Stimulated activated naive B cell treated with anti-CD40 and anti-IgM and Interleukin-4, amounts not matched to agents 10 μg/mL and 1 μg/mL and 100 μg/mL, for 72 hours (primary cell): ENCODE measurements at regions not wholly inside any gene's neighbourhood (a gene's known extent, or its start where the extent isn't known, plus 50 kb on each side); places are given as distances from the start of the nearest gene placed in this dataset.

Source experiments
- ATAC-seq, 2 donors: fragments of 150-1000 bp; cut with Tn5 transposase; replicated peaks; 2 replicates each; pipeline ENCODE4 v1.10.0; 2021; ENCODE audit warnings: moderate library complexity in 1 of 2
- DNase-seq: peaks from one replicate; pipeline ENCODE4 v3.0.0; 2021
- H3K27ac Mint-ChIP-seq: one replicate; pipeline ENCODE4 v1.8.0; 2022; ENCODE audit warnings: mild to moderate bottlenecking, mixed read lengths
- H3K27me3 Mint-ChIP-seq, 2 donors: one replicate each; pipeline ENCODE4 v1.8.0; 2022; ENCODE audit warnings: mixed read lengths in 2 of 2
- H3K36me3 Mint-ChIP-seq, 2 donors: one replicate each; pipeline ENCODE4 v1.8.0; 2022; ENCODE audit warnings: mixed read lengths in 2 of 2, mild to moderate bottlenecking in 1 of 2
- H3K4me1 Mint-ChIP-seq, 2 donors: one replicate each; pipeline ENCODE4 v1.8.0; 2022; ENCODE audit warnings: mixed read lengths in 2 of 2, mild to moderate bottlenecking in 1 of 2
- H3K4me3 Mint-ChIP-seq, 2 donors: one replicate each; pipeline ENCODE4 v1.8.0; 2022; ENCODE audit warnings: mild to moderate bottlenecking in 2 of 2, mixed read lengths in 2 of 2, moderate library complexity in 1 of 2
- H3K9me3 Mint-ChIP-seq, 2 donors: one replicate each; pipeline ENCODE4 v1.8.0; 2022; ENCODE audit warnings: mixed read lengths in 2 of 2, mild to moderate bottlenecking in 1 of 2

- H3K27ac Mint-ChIP-seq, result no peak overlapping the region
- H3K9me3 Mint-ChIP-seq, result peaks cover 19 to 25% of the 10 kb centered on the region in 2 donors
- H3K4me3 Mint-ChIP-seq, result no peak overlapping the region
- no peaks in the 10 kb centered on the region for H3K36me3 Mint-ChIP-seq
- no peak for ATAC-seq
- no peaks in the 10 kb centered on the region for H3K4me1 Mint-ChIP-seq
- H3K27me3 Mint-ChIP-seq, result no peaks in the 10 kb centered on the region
- no peak for DNase-seq
Measured at GRCh38 chr10:36283827-36284226, 641.7 kb upstream of the FZD8 start.

- Mint-ChIP-seq H3K27ac (no peak overlapping the region), H3K4me1 (no peaks in the 10 kb centered on the region), H3K36me3 (no peaks in the 10 kb centered on the region), H3K27me3 (no peaks in the 10 kb centered on the region), H3K4me3 (no peak overlapping the region), H3K9me3 (peaks cover 13 to 18% of the 10 kb centered on the region in 2 donors)
- ATAC-seq (no peak), DNase-seq (no peak)
Measured at GRCh38 chr10:36281831-36282331, 639.8 kb upstream of the FZD8 start.

DNA sequence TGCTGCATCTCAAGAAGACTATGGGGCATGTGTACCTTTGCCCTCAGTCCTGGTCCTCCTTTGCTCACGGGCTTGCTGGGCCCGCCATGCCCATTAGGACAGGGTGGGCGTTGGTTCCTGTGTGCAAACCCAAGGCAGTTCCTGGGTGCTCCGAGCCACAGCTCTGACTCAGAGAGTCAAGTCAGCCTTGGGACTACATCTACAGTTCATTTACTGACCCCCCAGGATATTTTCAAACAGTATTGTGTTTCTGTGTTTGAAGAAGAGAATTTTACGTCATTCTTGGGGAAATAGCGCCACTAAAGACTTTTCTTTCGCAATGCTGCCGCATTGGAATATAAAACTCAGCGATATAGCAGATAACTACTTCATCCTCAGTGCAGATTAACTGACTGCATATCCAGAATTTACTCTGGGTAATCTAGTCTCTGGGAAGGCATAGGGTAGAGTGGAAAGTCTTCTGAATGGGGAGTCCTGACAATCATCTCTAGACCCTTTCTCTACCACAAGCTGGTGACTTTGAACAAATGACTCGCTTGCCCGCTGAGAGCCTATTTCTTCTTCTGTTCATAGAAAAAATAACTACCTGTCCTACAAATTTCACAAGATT, 638.9 kb upstream of the FZD8 start:
- Mint-ChIP-seq H3K27ac (no peak overlapping the region), H3K9me3 (peaks cover 8 to 15% of the 10 kb centered on the region in 2 donors), H3K36me3 (no peaks in the 10 kb centered on the region), H3K4me1 (no peaks in the 10 kb centered on the region), H3K27me3 (no peaks in the 10 kb centered on the region), H3K4me3 (no peak overlapping the region)
- ATAC-seq, result no peak
- no peak for DNase-seq

DNA sequence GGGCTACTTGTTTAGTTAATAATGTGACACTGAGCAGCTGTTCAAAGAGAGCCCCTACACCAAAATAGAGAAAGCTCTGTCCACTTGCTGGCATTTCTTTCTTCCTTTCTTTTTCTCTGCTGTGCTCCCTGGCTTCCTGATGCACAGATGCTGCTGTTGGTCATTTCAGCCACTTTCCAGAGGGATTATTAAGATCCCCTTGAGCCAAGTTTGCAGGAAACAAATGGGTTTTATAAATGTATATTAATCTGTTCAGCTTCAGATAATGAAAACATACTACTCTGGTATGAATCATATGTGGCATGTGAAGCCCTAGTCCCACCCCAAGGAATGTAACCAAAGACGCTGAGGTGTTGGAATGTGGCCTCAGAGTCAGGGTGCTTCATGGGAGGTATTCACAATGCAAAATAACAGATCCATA, 638.2 kb upstream of the FZD8 start:
- DNase-seq (no peak), ATAC-seq (no peak)
- Mint-ChIP-seq H3K27me3 (no peaks in the 10 kb centered on the region), H3K4me3 (no peak overlapping the region), H3K36me3 (no peaks in the 10 kb centered on the region), H3K9me3 (peaks cover 7 to 12% of the 10 kb centered on the region in 2 donors), H3K4me1 (no peaks in the 10 kb centered on the region), H3K27ac (no peak overlapping the region)

- H3K9me3 Mint-ChIP-seq, result peaks cover 7 to 12% of the 10 kb centered on the region in 2 donors
- no peak for ATAC-seq
Measured at GRCh38 chr10:36278176-36278575, 636.1 kb upstream of the FZD8 start.

DNA sequence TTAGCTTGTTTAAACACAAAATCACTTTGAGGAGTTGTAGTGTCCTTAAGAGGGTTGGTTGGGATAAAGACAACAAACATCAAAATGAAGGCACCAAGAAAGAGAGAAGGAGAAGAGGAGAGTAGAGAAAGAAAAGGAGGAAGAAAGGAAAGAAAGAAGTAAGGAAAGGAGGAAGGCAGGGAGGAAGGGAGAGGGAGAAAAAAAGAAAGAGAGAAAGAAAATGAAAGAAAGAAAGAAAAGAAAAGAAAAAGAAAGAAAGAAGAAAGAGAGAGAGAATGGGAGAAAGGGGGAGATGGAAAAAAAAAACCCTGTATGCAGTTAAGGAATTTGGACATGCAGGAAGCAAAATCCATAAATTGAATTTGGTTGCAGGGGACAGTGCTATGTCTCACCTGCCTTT, 635.4 kb upstream of the FZD8 start:
- H3K4me1 Mint-ChIP-seq, result no peaks in the 10 kb centered on the region
- no peaks in the 10 kb centered on the region for H3K36me3 Mint-ChIP-seq
- DNase-seq, result no peak
- no peak overlapping the region for H3K27ac Mint-ChIP-seq
- no peak overlapping the region for H3K4me3 Mint-ChIP-seq
- peaks cover 7 to 11% of the 10 kb centered on the region in 2 donors for H3K9me3 Mint-ChIP-seq
- H3K27me3 Mint-ChIP-seq, result no peaks in the 10 kb centered on the region
- ATAC-seq, result no peak

More at GRCh38 chr10:36278176-36278575, 636.1 kb upstream of the FZD8 start:
- Mint-ChIP-seq H3K4me3 (no peak overlapping the region), H3K36me3 (no peaks in the 10 kb centered on the region), H3K27ac (no peak overlapping the region), H3K4me1 (no peaks in the 10 kb centered on the region), H3K27me3 (no peaks in the 10 kb centered on the region)
- no peak for DNase-seq

DNA sequence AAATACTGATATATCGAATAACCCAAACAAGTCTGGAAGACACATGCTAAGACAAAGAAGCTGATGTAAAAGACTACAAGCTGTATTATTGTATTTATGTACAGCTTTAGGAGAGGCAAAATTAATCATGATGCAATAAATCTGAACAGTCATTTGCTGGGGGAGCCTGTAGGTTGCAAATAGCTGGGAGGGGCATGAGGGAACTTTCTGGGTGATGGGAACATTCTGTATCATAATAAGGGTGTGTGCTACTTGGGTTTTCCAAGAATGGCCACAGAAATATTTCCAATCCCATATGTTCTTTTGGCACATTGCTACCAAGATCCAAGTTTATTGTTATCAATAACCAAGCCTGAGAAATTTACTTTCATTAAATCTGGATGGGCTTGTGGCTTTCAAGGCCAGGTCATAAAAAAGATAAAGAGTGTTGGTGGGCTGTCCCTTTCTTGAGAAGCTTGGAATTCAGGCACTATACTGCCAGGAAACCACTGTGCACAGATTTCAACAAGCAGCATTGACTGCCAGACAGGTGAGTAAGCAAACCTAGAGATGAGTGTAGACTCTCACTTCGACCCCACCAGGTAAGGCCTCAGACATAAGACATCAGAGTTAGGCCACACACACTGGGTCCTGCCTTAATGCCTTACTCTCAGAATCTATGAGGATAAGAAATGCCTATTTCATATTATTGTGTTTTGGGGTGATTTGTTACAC, 629.7 kb upstream of the FZD8 start:
- Mint-ChIP-seq H3K36me3 (no peaks in the 10 kb centered on the region), H3K9me3 (peaks cover 7 to 8% of the 10 kb centered on the region in 2 donors), H3K4me3 (no peak overlapping the region), H3K27me3 (no peaks in the 10 kb centered on the region), H3K4me1 (no peaks in the 10 kb centered on the region), H3K27ac (no peak overlapping the region)
- DNase-seq (no peak), ATAC-seq (no peak)

DNA sequence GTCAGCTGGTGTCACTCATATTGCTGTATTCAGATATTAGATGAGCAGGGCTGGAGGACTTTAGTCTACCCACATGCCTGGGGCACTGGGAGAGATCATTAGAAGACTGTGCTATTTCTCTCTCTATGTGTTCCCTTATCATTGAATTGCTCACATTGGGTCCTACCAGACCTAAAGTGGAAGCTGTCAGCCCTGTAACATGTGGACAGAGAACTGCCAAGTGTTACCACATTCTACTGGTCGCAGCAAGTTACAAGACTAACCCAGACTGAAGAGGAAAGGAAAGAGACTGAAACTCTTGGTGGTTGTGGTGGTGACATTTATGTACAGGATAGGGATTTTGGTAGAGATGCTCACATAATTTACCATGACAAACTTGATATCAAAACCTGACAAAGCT, 627.1 kb upstream of the FZD8 start:
- Mint-ChIP-seq H3K4me1 (no peaks in the 10 kb centered on the region), H3K27ac (no peak overlapping the region), H3K36me3 (no peaks in the 10 kb centered on the region), H3K9me3 (peaks cover 0 to 2% of the 10 kb centered on the region in 2 donors), H3K4me3 (no peak overlapping the region), H3K27me3 (no peaks in the 10 kb centered on the region)
- DNase-seq (no peak), ATAC-seq (no peak)

- Mint-ChIP-seq H3K4me1 (no peaks in the 10 kb centered on the region), H3K4me3 (no peak overlapping the region), H3K27ac (no peak overlapping the region), H3K36me3 (no peaks in the 10 kb centered on the region), H3K9me3 (peaks cover 0 to 2% of the 10 kb centered on the region in 2 donors), H3K27me3 (no peaks in the 10 kb centered on the region)
- no peak for ATAC-seq
- DNase-seq, result no peak
Measured at GRCh38 chr10:36266923-36267322, 624.8 kb upstream of the FZD8 start.

DNA sequence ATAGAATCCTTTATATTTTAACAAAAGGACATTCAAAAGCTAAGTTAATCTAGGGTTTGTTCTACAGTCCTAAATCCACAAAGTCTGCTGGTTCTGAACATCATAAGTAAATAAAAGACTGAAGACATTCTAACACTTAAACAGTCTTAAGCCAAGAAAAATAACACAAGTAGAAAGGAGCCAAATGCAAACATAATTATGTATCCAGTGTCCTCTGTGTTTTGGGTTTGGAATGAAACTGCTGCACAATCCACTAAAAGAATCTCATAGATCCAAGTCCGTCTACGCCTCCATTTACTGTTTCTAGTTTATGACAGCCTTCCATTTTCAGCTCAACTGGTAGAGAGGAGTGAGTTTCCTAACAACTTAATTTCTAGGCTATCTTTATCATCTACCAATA, 623.6 kb upstream of the FZD8 start:
- DNase-seq (no peak), ATAC-seq (no peak)
- H3K4me1 Mint-ChIP-seq, result no peaks in the 10 kb centered on the region
- no peaks in the 10 kb centered on the region for H3K36me3 Mint-ChIP-seq
- H3K4me3 Mint-ChIP-seq, result no peak overlapping the region
- H3K27me3 Mint-ChIP-seq, result no peaks in the 10 kb centered on the region
- peaks cover 0 to 3% of the 10 kb centered on the region in 2 donors for H3K9me3 Mint-ChIP-seq
- no peak overlapping the region for H3K27ac Mint-ChIP-seq

- Mint-ChIP-seq H3K36me3 (no peaks in the 10 kb centered on the region), H3K27me3 (no peaks in the 10 kb centered on the region), H3K27ac (no peak overlapping the region), H3K9me3 (peaks cover 0 to 7% of the 10 kb centered on the region in 2 donors), H3K4me3 (no peak overlapping the region), H3K4me1 (no peaks in the 10 kb centered on the region)
- no peak for DNase-seq
- no peak for ATAC-seq
Measured at GRCh38 chr10:36263871-36264270, 621.8 kb upstream of the FZD8 start.

DNA sequence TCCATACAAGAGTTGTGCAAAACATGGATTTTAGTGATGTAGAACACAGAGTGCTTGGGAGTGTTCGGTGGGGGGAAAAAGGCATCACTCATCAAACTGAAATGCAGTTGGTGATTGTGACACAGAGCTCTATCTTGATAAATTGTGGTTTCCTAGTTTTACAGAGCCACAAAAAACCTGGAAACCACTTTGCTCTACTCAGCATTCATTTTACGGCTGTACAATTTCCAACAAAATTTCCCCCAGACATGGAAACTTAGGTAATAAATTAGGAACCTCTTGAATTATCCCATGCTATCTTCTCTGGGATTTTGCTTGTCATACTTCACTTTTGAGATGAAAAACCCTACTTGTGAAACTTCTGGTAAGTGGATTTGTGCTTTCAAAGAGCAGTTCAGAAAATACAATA, 614.9 kb upstream of the FZD8 start:
- no peak for DNase-seq
- H3K27ac Mint-ChIP-seq, result no peak overlapping the region

GRCh38 chr10:36256166-36256565, 614.1 kb upstream of the FZD8 start:
- no peaks in the 10 kb centered on the region for H3K36me3 Mint-ChIP-seq
- DNase-seq, result no peak
- peaks cover 0 to 7% of the 10 kb centered on the region in 2 donors for H3K9me3 Mint-ChIP-seq
- no peaks in the 10 kb centered on the region for H3K4me1 Mint-ChIP-seq
- H3K27ac Mint-ChIP-seq, result no peak overlapping the region
- no peak overlapping the region for H3K4me3 Mint-ChIP-seq
- ATAC-seq, result no peak
- no peaks in the 10 kb centered on the region for H3K27me3 Mint-ChIP-seq

More for the DNA sequence above, 614.9 kb upstream of the FZD8 start:
- H3K36me3 Mint-ChIP-seq, result no peaks in the 10 kb centered on the region
- H3K27me3 Mint-ChIP-seq, result no peaks in the 10 kb centered on the region
- H3K4me1 Mint-ChIP-seq, result no peaks in the 10 kb centered on the region
- ATAC-seq, result no peak
- peaks cover 0 to 7% of the 10 kb centered on the region in 2 donors for H3K9me3 Mint-ChIP-seq
- no peak overlapping the region for H3K4me3 Mint-ChIP-seq

DNA sequence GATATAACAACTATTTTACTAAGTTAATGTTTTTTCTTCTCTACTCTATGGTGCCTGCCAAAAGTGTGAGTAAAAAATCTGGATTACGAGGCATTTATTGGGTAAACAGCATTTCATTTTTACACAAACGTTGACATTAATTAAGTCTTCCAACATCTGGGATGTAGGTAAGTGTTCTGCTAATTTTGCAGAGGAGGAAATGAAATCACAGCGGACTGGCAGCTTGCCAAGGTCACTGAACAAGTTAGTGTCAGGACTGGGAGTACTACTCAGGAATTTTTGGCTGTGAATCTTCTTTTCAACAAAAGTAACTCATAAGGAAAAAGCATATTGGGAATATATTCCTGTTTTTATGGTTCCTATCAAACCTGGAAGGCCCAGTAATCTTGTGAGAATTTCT, 612.1 kb upstream of the FZD8 start:
- H3K36me3 Mint-ChIP-seq, result no peaks in the 10 kb centered on the region
- H3K4me1 Mint-ChIP-seq, result no peaks in the 10 kb centered on the region
- DNase-seq (no peak), ATAC-seq (no peak)
- H3K27me3 Mint-ChIP-seq, result no peaks in the 10 kb centered on the region
- H3K4me3 Mint-ChIP-seq, result no peak overlapping the region
- H3K9me3 Mint-ChIP-seq, result peaks cover 0 to 2% of the 10 kb centered on the region in 2 donors
- no peak overlapping the region for H3K27ac Mint-ChIP-seq

GRCh38 chr10:36253731-36254130, 611.6 kb upstream of the FZD8 start:
- ATAC-seq (no peak), DNase-seq (no peak)
- H3K4me3 Mint-ChIP-seq, result no peak overlapping the region
- H3K27me3 Mint-ChIP-seq, result no peaks in the 10 kb centered on the region
- H3K27ac Mint-ChIP-seq, result no peak overlapping the region
- H3K9me3 Mint-ChIP-seq, result peaks cover 0 to 2% of the 10 kb centered on the region in 2 donors
- H3K4me1 Mint-ChIP-seq, result no peaks in the 10 kb centered on the region
- no peaks in the 10 kb centered on the region for H3K36me3 Mint-ChIP-seq
